Naive B cell (primary cell): ENCODE measurements at regions not wholly inside any gene's neighbourhood (a gene's known extent, or its start where the extent isn't known, plus 50 kb on each side); places are given as distances from the start of the nearest gene placed in this dataset.

Source experiments
- ATAC-seq, 2 donors: fragments of 150-1000 bp; cut with Tn5 transposase; 2 replicates each; pipeline ENCODE4 v1.10.0; 2021; ENCODE audit warnings: low read depth in 2 of 2, mild to moderate bottlenecking in 2 of 2, moderate library complexity in 2 of 2
- DNase-seq: peaks from one replicate; pipeline ENCODE4 v3.0.0; 2022
- H3K27ac Mint-ChIP-seq, 6 donors: one replicate each; pipeline ENCODE4 v1.8.0; 2020 to 2022; ENCODE audit warnings: mild to moderate bottlenecking in 6 of 6, mixed read lengths in 6 of 6, moderate library complexity in 5 of 6, inconsistent platforms in 2 of 6
- H3K27me3 Mint-ChIP-seq, 3 donors: one replicate each; pipeline ENCODE4 v1.8.0; 2021 to 2022; ENCODE audit warnings: mixed read lengths in 3 of 3, mild to moderate bottlenecking in 1 of 3
- H3K36me3 Mint-ChIP-seq, 2 donors: one replicate each; pipeline ENCODE4 v1.8.0; 2020 to 2022; ENCODE audit warnings: mixed read lengths in 2 of 2, inconsistent platforms in 1 of 2, mild to moderate bottlenecking in 1 of 2
- H3K4me1 Mint-ChIP-seq, 3 donors: one replicate each; pipeline ENCODE4 v1.8.0; 2020 to 2022; ENCODE audit warnings: mixed read lengths in 3 of 3, inconsistent platforms in 1 of 3, mild to moderate bottlenecking in 1 of 3, moderate library complexity in 1 of 3
- H3K4me3 Mint-ChIP-seq, 8 donors: one replicate each; pipeline ENCODE4 v1.8.0; 2020 to 2022; ENCODE audit warnings: mild to moderate bottlenecking in 8 of 8, mixed read lengths in 8 of 8, moderate library complexity in 8 of 8, inconsistent platforms in 2 of 8
- H3K9me3 Mint-ChIP-seq, 7 donors: one replicate each; pipeline ENCODE4 v1.8.0; 2020 to 2022; ENCODE audit warnings: mixed read lengths in 7 of 7, mild to moderate bottlenecking in 5 of 7, inconsistent platforms in 2 of 7, moderate library complexity in 1 of 7

- no peak for DNase-seq
- Mint-ChIP-seq H3K4me3 (peak overlapping the region in 6 of 8 donors; percentile 10 to 74 (median 50)), H3K36me3 (peaks cover 0 to 49% of the 10 kb centered on the region in 2 donors), H3K27me3 (no peaks in the 10 kb centered on the region), H3K4me1 (peaks cover 54 to 66% (median 56%) of the 10 kb centered on the region in 3 donors), H3K9me3 (peaks cover 5 to 48% (median 28%) of the 10 kb centered on the region in 7 donors), H3K27ac (peak overlapping the region; percentile 21 to 95 (median 78))
- peak; percentile 20 to 48 for ATAC-seq
These were observed 164.4 kb downstream of the ZNF365 start for GRCh38 chr10:62538606-62539005.

- peak; percentile 57 to 59 for ATAC-seq
These were observed 166.2 kb downstream of the ZNF365 start for GRCh38 chr10:62540389-62540788.

GRCh38 chr10:62541811-62542210, 167.6 kb downstream of the ZNF365 start:
- ATAC-seq (peak; percentile 75 to 84), DNase-seq (peak; percentile 55)
- peak overlapping the region in 5 of 8 donors; percentile 11 to 84 (median 39) for H3K4me3 Mint-ChIP-seq
- H3K27me3 Mint-ChIP-seq = no peaks in the 10 kb centered on the region
- peaks cover 4 to 29% of the 10 kb centered on the region in 2 donors for H3K36me3 Mint-ChIP-seq
- peaks cover 61 to 76% (median 75%) of the 10 kb centered on the region in 3 donors for H3K4me1 Mint-ChIP-seq
- peaks cover 2 to 41% (median 14%) of the 10 kb centered on the region in 7 donors for H3K9me3 Mint-ChIP-seq
- peak overlapping the region; percentile 56 to 97 (median 82) for H3K27ac Mint-ChIP-seq

More at GRCh38 chr10:62540389-62540788, 166.2 kb downstream of the ZNF365 start:
- H3K4me1 Mint-ChIP-seq = peaks cover 49 to 65% (median 62%) of the 10 kb centered on the region in 3 donors
- H3K9me3 Mint-ChIP-seq = peaks cover 3 to 45% (median 22%) of the 10 kb centered on the region in 7 donors
- H3K36me3 Mint-ChIP-seq = peaks cover 2 to 32% of the 10 kb centered on the region in 2 donors
- peak overlapping the region in 7 of 8 donors; percentile 5 to 84 (median 53) for H3K4me3 Mint-ChIP-seq
- no peaks in the 10 kb centered on the region for H3K27me3 Mint-ChIP-seq
- DNase-seq = peak; percentile 38
- H3K27ac Mint-ChIP-seq = peak overlapping the region; percentile 60 to 96 (median 82)

- peak overlapping the region in 4 of 6 donors; percentile 57 to 83 (median 69) for H3K27ac Mint-ChIP-seq
- H3K4me1 Mint-ChIP-seq = peaks cover 53 to 70% (median 61%) of the 10 kb centered on the region in 3 donors
These were observed 169.6 kb downstream of the ZNF365 start for GRCh38 chr10:62543571-62544355.

GRCh38 chr10:62545160-62546066, 171.2 kb downstream of the ZNF365 start:
- peak overlapping the region in 4 of 6 donors; percentile 5 to 87 (median 45) for H3K27ac Mint-ChIP-seq
- ATAC-seq (no peak), DNase-seq (no peak)
- H3K27me3 Mint-ChIP-seq = no peaks in the 10 kb centered on the region
- H3K9me3 Mint-ChIP-seq = peaks cover 3 to 36% (median 8%) of the 10 kb centered on the region in 7 donors
- peak overlapping the region in 3 of 8 donors; percentile 23 to 40 (median 30) for H3K4me3 Mint-ChIP-seq
- peaks cover 4 to 15% of the 10 kb centered on the region in 2 donors for H3K36me3 Mint-ChIP-seq
- H3K4me1 Mint-ChIP-seq = peaks cover 42 to 57% (median 47%) of the 10 kb centered on the region in 3 donors

More at GRCh38 chr10:62543571-62544355, 169.6 kb downstream of the ZNF365 start:
- Mint-ChIP-seq H3K4me3 (no peak overlapping the region), H3K9me3 (peaks cover 3 to 39% (median 11%) of the 10 kb centered on the region in 7 donors), H3K27me3 (no peaks in the 10 kb centered on the region), H3K36me3 (peaks cover 4 to 21% of the 10 kb centered on the region in 2 donors)
- ATAC-seq (no peak), DNase-seq (no peak)

- H3K4me1 Mint-ChIP-seq = peaks cover 19 to 29% (median 22%) of the 10 kb centered on the region in 3 donors
- no peak overlapping the region for H3K27ac Mint-ChIP-seq
- ATAC-seq (no peak), DNase-seq (no peak)
- peaks cover 0 to 4% of the 10 kb centered on the region in 2 donors for H3K36me3 Mint-ChIP-seq
- H3K27me3 Mint-ChIP-seq = no peaks in the 10 kb centered on the region
- H3K9me3 Mint-ChIP-seq = peaks cover 0 to 26% (median 5%) of the 10 kb centered on the region in 7 donors
- H3K4me3 Mint-ChIP-seq = no peak overlapping the region
These were observed 174.5 kb downstream of the ZNF365 start for GRCh38 chr10:62548686-62549085.

- no peak for ATAC-seq
- Mint-ChIP-seq H3K4me3 (no peak overlapping the region), H3K36me3 (peaks cover 0 to 8% of the 10 kb centered on the region in 2 donors), H3K27ac (no peak overlapping the region), H3K27me3 (no peaks in the 10 kb centered on the region), H3K4me1 (peaks cover 23 to 32% (median 31%) of the 10 kb centered on the region in 3 donors), H3K9me3 (peaks cover 0 to 14% (median 5%) of the 10 kb centered on the region in 7 donors)
- no peak for DNase-seq
These were observed 176.0 kb downstream of the ZNF365 start for GRCh38 chr10:62550173-62550572.

- peak overlapping the region in 1 of 8 donors; percentile 27 for H3K4me3 Mint-ChIP-seq
- H3K36me3 Mint-ChIP-seq = peaks cover 8 to 18% of the 10 kb centered on the region in 2 donors
- H3K9me3 Mint-ChIP-seq = peaks cover 0 to 5% (median 2%) of the 10 kb centered on the region in 7 donors
- DNase-seq = no peak
- peaks cover 11 to 20% (median 14%) of the 10 kb centered on the region in 3 donors for H3K4me1 Mint-ChIP-seq
- ATAC-seq = peak in 1 of 2 donors; percentile 33
- peaks cover 0 to 20% (median 5%) of the 10 kb centered on the region in 3 donors for H3K27me3 Mint-ChIP-seq
- peak overlapping the region in 2 of 6 donors; percentile 61 to 88 for H3K27ac Mint-ChIP-seq
These were observed 180.5 kb downstream of the ZNF365 start for GRCh38 chr10:62554632-62555199.

GRCh38 chr10:62559481-62560200, 185.5 kb downstream of the ZNF365 start:
- Mint-ChIP-seq H3K9me3 (peaks cover 0 to 5% (median 0%) of the 10 kb centered on the region in 7 donors), H3K36me3 (peaks cover 3 to 18% of the 10 kb centered on the region in 2 donors), H3K27me3 (peaks cover 0 to 20% (median 5%) of the 10 kb centered on the region in 3 donors), H3K4me3 (no peak overlapping the region), H3K4me1 (peaks cover 13 to 28% (median 27%) of the 10 kb centered on the region in 3 donors), H3K27ac (no peak overlapping the region)
- ATAC-seq = no peak
- no peak for DNase-seq

- H3K4me3 Mint-ChIP-seq = no peak overlapping the region
These were observed 186.1 kb downstream of the ZNF365 start for GRCh38 chr10:62560201-62560819.

GRCh38 chr10:62561151-62561550, 187.0 kb downstream of the ZNF365 start:
- DNase-seq (no peak), ATAC-seq (no peak)
- Mint-ChIP-seq H3K4me1 (peaks cover 13 to 23% (median 20%) of the 10 kb centered on the region in 3 donors), H3K4me3 (no peak overlapping the region), H3K9me3 (peaks cover 0 to 8% (median 2%) of the 10 kb centered on the region in 7 donors), H3K27ac (no peak overlapping the region), H3K27me3 (peaks cover 0 to 20% (median 10%) of the 10 kb centered on the region in 3 donors), H3K36me3 (peaks cover under 1 to 18% of the 10 kb centered on the region in 2 donors)

More at GRCh38 chr10:62560201-62560819, 186.1 kb downstream of the ZNF365 start:
- ATAC-seq (no peak), DNase-seq (no peak)
- peaks cover 3 to 18% of the 10 kb centered on the region in 2 donors for H3K36me3 Mint-ChIP-seq
- peaks cover 0 to 5% (median 0%) of the 10 kb centered on the region in 7 donors for H3K9me3 Mint-ChIP-seq
- H3K4me1 Mint-ChIP-seq = peaks cover 12 to 23% (median 23%) of the 10 kb centered on the region in 3 donors
- peaks cover 0 to 20% (median 5%) of the 10 kb centered on the region in 3 donors for H3K27me3 Mint-ChIP-seq
- peak overlapping the region in 2 of 6 donors; percentile 12 to 60 for H3K27ac Mint-ChIP-seq
